ENCODE measurements at regions not wholly inside any gene's neighbourhood (a gene's known extent, or its start where the extent isn't known, plus 50 kb on each side); places are given as distances from the start of the nearest gene placed in this dataset.

GRCh38 chr10:62653254-62653653, 151.3 kb upstream of the ADO start:
- H3K4me3 ChIP-seq (ENCODE audit: low read depth, low read length), result no peak overlapping the region
- no peak for TF ChIP-seq CTCF (IDR thresholded peaks at IDR 0.05; ENCODE audit: low read depth, low read length)

DNA sequence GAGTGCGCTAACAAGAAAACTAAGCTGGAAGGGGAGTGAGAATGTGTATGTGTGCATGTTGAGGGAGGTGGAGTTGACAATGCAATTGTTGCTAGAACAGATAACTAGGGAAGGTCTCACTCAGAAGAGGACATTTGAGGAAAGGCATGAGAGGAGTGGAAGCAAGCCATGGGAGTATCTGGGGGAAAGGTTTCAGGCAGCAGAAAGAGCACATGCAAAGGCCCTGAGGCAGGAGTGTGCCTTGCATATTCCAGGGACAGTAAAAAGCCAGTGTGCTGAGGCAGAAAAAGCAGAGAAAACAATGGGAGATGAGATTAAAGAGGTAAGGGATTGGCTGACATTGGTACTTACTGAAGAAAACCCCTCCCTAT, 149.6 kb upstream of the ADO start:
- TF ChIP-seq CTCF (IDR thresholded peaks at IDR 0.05; ENCODE audit: low read depth, low read length), result no peak
- no peak overlapping the region for H3K4me3 ChIP-seq (ENCODE audit: low read depth, low read length)

- TF ChIP-seq CTCF (IDR thresholded peaks at IDR 0.05; ENCODE audit: low read depth, low read length), result no peak
- no peak overlapping the region for H3K4me3 ChIP-seq (ENCODE audit: low read depth, low read length)
These were observed 149.1 kb upstream of the ADO start for GRCh38 chr10:62655337-62655994.

DNA sequence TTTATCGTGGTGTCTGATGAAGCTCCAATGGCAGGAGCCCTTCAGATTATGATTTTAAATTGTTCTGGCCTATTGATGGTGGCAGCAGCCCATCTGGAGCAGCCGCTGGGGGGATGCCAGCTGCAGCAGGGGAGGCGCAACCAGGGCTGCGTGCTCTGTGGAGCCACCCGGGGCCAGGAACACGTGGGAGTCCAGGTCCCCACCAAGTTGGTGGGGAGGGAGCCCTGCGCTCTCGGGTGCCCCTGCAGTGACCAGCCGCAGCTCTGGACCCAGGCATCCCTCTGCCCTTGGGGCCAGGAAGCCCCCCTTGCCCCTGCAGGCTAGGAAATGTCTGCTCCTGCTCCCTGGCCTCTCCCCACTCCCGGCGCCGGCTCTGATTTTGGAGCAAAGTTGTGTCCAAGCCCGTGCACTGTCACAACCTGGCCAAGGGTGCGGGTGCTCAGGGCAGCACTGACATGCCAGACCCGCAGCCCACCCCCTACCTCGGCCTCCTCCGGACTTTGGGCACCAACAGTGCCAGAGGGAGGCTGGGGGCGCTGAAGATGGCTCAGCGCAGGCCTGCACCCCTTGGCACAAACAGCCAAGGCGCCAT, 147.2 kb upstream of the ADO start:
- TF ChIP-seq CTCF (IDR thresholded peaks at IDR 0.05; ENCODE audit: low read depth, low read length), result no peak
- no peak overlapping the region for H3K4me3 ChIP-seq (ENCODE audit: low read depth, low read length)

GRCh38 chr10:62658516-62658915, 146.0 kb upstream of the ADO start:
- no peak overlapping the region for H3K4me3 ChIP-seq (ENCODE audit: low read depth, low read length)
- no peak for TF ChIP-seq CTCF (IDR thresholded peaks at IDR 0.05; ENCODE audit: low read depth, low read length)

DNA sequence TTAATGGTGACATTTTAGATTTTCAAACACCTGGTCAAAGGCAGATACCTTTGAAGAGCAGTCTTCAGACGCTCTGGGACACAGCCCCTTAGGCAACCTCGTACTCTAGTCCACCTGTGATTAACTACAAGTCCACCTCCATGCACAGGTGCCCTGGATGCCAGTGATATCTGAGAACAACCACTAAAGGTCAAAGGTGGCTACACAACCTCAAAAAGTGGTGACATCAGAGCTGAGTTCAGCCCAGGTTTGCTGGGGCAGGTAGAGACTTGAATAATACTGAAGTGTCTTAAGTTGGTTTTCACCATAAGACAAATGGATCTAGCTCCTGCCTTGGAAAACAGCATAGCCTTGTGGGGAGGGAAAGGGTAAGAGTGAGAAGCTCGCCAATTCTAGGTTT, 143.4 kb upstream of the ADO start:
- TF ChIP-seq CTCF (IDR thresholded peaks at IDR 0.05; ENCODE audit: low read depth, low read length), result no peak
- no peak overlapping the region for H3K4me3 ChIP-seq (ENCODE audit: low read depth, low read length)

DNA sequence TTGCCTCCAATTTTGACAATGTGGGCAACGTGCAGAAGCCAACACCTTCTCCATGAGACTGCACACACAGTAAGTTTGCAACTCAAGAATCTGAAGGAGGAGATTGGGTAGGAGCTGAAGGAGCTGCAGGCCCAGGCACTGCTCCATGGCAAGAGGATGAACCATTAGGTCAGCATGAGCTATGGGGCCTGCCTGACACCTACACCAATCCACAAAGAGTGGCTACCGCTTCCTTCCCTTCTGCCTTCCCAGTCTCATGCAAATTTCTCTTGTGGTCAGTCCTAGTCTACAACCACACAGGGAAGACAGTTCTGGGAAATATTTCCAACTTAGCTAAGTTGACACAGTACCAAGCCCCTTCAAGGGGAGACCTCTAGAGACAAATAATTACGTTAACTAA, 142.0 kb upstream of the ADO start:
- TF ChIP-seq CTCF (IDR thresholded peaks at IDR 0.05; ENCODE audit: low read depth, low read length), result no peak
- H3K4me3 ChIP-seq (ENCODE audit: low read depth, low read length), result no peak overlapping the region

Measured in WI38 (cell line).